PC-3 (cell line): ENCODE measurements at regions not wholly inside any gene's neighbourhood (a gene's known extent, or its start where the extent isn't known, plus 50 kb on each side); places are given as distances from the start of the nearest gene placed in this dataset.

ENCODE experiments used
- EZH2 ChIP-seq: fragments of 300-600 bp; sonication (generic); IDR thresholded peaks from one replicate; pipeline ENCODE4 v1.6.1; 2017; ENCODE audit warnings: antibody characterized with exemption, mild to moderate bottlenecking, low read length; ENCODE audit not compliant: unreplicated experiment
- EZH2phosphoT487 ChIP-seq: fragments of 300-600 bp; sonication (generic); IDR thresholded peaks from 2 replicates; pipeline ENCODE4 v1.6.1; 2018; ENCODE audit warnings: mild to moderate bottlenecking, antibody characterized with exemption, low read length, borderline replicate concordance
- TF ChIP-seq, protein P1 (sequence below): fragments of 300-600 bp; sonication (generic); conservative IDR thresholded peaks from 2 replicates; pipeline ENCODE4 v1.5.1; 2017; ENCODE audit warnings: antibody characterized with exemption, low read depth, mild to moderate bottlenecking, low read length

GRCh38 chr3:1805331-1805730, 293.3 kb upstream of the CNTN4 start:
- TF ChIP-seq, protein P1, sequence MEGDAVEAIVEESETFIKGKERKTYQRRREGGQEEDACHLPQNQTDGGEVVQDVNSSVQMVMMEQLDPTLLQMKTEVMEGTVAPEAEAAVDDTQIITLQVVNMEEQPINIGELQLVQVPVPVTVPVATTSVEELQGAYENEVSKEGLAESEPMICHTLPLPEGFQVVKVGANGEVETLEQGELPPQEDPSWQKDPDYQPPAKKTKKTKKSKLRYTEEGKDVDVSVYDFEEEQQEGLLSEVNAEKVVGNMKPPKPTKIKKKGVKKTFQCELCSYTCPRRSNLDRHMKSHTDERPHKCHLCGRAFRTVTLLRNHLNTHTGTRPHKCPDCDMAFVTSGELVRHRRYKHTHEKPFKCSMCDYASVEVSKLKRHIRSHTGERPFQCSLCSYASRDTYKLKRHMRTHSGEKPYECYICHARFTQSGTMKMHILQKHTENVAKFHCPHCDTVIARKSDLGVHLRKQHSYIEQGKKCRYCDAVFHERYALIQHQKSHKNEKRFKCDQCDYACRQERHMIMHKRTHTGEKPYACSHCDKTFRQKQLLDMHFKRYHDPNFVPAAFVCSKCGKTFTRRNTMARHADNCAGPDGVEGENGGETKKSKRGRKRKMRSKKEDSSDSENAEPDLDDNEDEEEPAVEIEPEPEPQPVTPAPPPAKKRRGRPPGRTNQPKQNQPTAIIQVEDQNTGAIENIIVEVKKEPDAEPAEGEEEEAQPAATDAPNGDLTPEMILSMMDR, result no peak
- no peak for TF ChIP-seq EZH2phosphoT487
- no peak for TF ChIP-seq EZH2
